HG03095 (cell line): ENCODE measurements at regions not wholly inside any gene's neighbourhood (a gene's known extent, or its start where the extent isn't known, plus 50 kb on each side); places are given as distances from the start of the nearest gene placed in this dataset.

Experiments used
- ATAC-seq: cut with Tn5 transposase; IDR thresholded peaks from one replicate; pipeline ENCODE4 v1.9.1; 2021; ENCODE audit warnings: moderate library complexity; ENCODE audit not compliant: unreplicated experiment

- ATAC-seq, result no peak
Measured at GRCh38 chr1:73953586-73953985, 244.4 kb downstream of the LRRIQ3 start.

GRCh38 chr1:73953186-73953585, 244.8 kb downstream of the LRRIQ3 start:
- no peak for ATAC-seq

- no peak for ATAC-seq
Measured at GRCh38 chr1:73948055-73948454, 249.9 kb downstream of the LRRIQ3 start.

- no peak for ATAC-seq
Measured at GRCh38 chr1:73947009-73947408, 251.0 kb downstream of the LRRIQ3 start.

GRCh38 chr1:73943270-73943669, 254.7 kb downstream of the LRRIQ3 start:
- ATAC-seq, result no peak

- ATAC-seq, result no peak
Measured at GRCh38 chr1:73930293-73930692, 267.7 kb downstream of the LRRIQ3 start.

GRCh38 chr1:73914951-73915350, 283.0 kb downstream of the LRRIQ3 start:
- no peak for ATAC-seq

GRCh38 chr1:73913025-73913424, 285.0 kb downstream of the LRRIQ3 start:
- no peak for ATAC-seq

- ATAC-seq, result no peak
Measured at GRCh38 chr1:73911849-73912248, 286.1 kb downstream of the LRRIQ3 start.

- no peak for ATAC-seq
Measured at GRCh38 chr1:73910466-73910865, 287.5 kb downstream of the LRRIQ3 start.

- ATAC-seq, result no peak
Measured at GRCh38 chr1:73910062-73910461, 287.9 kb downstream of the LRRIQ3 start.

GRCh38 chr1:73909043-73909562, 288.9 kb downstream of the LRRIQ3 start:
- ATAC-seq, result no peak

- no peak for ATAC-seq
Measured at GRCh38 chr1:73907051-73907450, 290.9 kb downstream of the LRRIQ3 start.

GRCh38 chr1:73903092-73903491, 294.9 kb downstream of the LRRIQ3 start:
- ATAC-seq, result no peak

GRCh38 chr1:73901738-73902137, 296.2 kb downstream of the LRRIQ3 start:
- no peak for ATAC-seq

- ATAC-seq, result no peak
Measured at GRCh38 chr1:73899311-73899710, 298.7 kb downstream of the LRRIQ3 start.

- no peak for ATAC-seq
Measured at GRCh38 chr1:73898540-73898939, 299.4 kb downstream of the LRRIQ3 start.

GRCh38 chr1:73887412-73887811, 310.6 kb downstream of the LRRIQ3 start:
- no peak for ATAC-seq

- no peak for ATAC-seq
Measured at GRCh38 chr1:73886716-73887115, 311.3 kb downstream of the LRRIQ3 start.

- ATAC-seq, result no peak
Measured at GRCh38 chr1:73874806-73875205, 323.2 kb downstream of the LRRIQ3 start.

- no peak for ATAC-seq
Measured at GRCh38 chr1:73868810-73869336, 329.1 kb downstream of the LRRIQ3 start.

GRCh38 chr1:73862355-73862754, 335.6 kb downstream of the LRRIQ3 start:
- ATAC-seq, result no peak

GRCh38 chr1:73860421-73860950, 337.5 kb downstream of the LRRIQ3 start:
- ATAC-seq, result no peak
